ENCODE measurements at regions not wholly inside any gene's neighbourhood (a gene's known extent, or its start where the extent isn't known, plus 50 kb on each side); places are given as distances from the start of the nearest gene placed in this dataset.
"Not testable (repeated sequence)": the region's sequence is repeated elsewhere in the genome, so short reads cannot be mapped to it uniquely, and the experiment has no call there.

DNA sequence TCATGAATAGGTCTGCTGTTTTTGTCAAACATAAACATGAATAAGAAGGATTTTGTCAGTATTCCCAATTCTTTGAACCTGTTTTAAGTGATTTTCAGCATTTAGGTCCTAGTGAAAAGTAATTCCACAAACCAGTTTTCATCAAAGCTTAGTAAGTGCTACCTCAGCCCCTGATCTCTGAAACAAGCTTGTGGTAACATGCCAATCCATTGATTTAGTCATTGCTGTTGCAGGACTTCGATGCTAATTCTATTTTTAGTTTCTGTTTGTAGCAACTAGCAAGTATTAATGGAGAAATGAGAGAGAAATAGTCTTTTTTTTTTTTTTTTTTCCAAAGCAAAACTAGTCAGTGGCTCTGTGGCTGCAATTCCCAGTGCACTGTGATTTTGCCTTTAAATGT lies 91.4 kb downstream of the JRKL start:
- no peak for DNase-seq (ENCODE audit: low read depth, low spot score)
- ChIA-PET CTCF (interaction anchor here (0.8 to 1.2 kb wide), 2 partner anchors 16 to 17 kb away, joined by 3 to 6 read pairs; no protein-coding TSS in a partner anchor), POLR2A (no interaction called here)
- H3K4me3 ChIP-seq (ENCODE audit: low read depth, low read length), result no peak overlapping the region
- TF ChIP-seq, protein P1, sequence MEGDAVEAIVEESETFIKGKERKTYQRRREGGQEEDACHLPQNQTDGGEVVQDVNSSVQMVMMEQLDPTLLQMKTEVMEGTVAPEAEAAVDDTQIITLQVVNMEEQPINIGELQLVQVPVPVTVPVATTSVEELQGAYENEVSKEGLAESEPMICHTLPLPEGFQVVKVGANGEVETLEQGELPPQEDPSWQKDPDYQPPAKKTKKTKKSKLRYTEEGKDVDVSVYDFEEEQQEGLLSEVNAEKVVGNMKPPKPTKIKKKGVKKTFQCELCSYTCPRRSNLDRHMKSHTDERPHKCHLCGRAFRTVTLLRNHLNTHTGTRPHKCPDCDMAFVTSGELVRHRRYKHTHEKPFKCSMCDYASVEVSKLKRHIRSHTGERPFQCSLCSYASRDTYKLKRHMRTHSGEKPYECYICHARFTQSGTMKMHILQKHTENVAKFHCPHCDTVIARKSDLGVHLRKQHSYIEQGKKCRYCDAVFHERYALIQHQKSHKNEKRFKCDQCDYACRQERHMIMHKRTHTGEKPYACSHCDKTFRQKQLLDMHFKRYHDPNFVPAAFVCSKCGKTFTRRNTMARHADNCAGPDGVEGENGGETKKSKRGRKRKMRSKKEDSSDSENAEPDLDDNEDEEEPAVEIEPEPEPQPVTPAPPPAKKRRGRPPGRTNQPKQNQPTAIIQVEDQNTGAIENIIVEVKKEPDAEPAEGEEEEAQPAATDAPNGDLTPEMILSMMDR (IDR thresholded peaks at IDR 0.05; ENCODE audit: insufficient read depth, low read length, missing control alignments), result no peak

DNA sequence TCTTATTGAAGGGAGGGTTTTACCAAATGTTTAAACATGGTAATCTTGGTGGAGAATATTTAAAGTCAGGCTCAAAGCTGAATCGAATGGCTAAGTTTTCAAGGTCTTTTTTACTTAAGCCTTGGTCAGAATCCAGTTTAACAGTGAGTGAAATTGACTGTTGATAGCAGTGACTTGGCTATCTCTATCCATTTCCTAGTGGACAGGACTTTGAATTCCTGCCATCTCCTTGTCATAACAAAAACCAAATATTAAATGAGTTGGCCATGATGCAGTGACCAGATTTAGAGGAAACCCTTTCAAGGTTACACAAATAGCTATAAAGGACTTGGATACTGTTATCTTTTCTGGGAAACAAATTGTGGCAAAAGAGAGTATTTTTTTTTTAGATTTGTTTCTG lies 92.0 kb downstream of the JRKL start:
- ChIA-PET POLR2A (no interaction called here), CTCF (interaction anchor here (1.2 kb wide), 1 partner anchor 18 kb away, joined by 6 read pairs; no protein-coding TSS in a partner anchor)
- DNase-seq (ENCODE audit: low read depth, low spot score), result no peak
- TF ChIP-seq, protein P1 (IDR thresholded peaks at IDR 0.05; ENCODE audit: insufficient read depth, low read length, missing control alignments), result no peak
- H3K4me3 ChIP-seq (ENCODE audit: low read depth, low read length), result no peak overlapping the region

DNA sequence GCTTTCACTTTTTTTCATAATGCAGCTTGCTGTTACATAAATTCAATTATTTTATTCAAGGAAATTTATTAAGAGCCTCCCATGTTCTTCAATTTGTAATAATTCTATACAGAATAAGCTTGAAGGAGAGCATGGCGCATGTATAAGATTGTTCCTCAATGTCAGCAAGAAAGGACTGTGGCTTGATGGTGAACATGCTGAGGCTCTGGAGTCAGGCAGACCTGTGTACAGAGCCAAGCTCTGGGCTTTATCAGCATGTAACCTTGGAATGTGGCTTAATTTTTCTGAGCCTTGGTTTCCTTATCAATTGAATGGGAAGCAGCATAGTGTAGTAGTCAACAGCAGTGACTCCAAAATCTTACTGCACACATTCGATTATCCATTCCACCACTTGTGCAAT lies 92.4 kb downstream of the JRKL start:
- no peak for DNase-seq (ENCODE audit: low read depth, low spot score)
- POLR2A ChIA-PET, result no interaction called here
- no peak overlapping the region for H3K4me3 ChIP-seq (ENCODE audit: low read depth, low read length)
- CTCF ChIA-PET, result interaction anchor here (1.2 kb wide), 1 partner anchor 18 kb away, joined by 6 read pairs; no protein-coding TSS in a partner anchor
- TF ChIP-seq, protein P1 (IDR thresholded peaks at IDR 0.05; ENCODE audit: insufficient read depth, low read length, missing control alignments), result no peak

DNA sequence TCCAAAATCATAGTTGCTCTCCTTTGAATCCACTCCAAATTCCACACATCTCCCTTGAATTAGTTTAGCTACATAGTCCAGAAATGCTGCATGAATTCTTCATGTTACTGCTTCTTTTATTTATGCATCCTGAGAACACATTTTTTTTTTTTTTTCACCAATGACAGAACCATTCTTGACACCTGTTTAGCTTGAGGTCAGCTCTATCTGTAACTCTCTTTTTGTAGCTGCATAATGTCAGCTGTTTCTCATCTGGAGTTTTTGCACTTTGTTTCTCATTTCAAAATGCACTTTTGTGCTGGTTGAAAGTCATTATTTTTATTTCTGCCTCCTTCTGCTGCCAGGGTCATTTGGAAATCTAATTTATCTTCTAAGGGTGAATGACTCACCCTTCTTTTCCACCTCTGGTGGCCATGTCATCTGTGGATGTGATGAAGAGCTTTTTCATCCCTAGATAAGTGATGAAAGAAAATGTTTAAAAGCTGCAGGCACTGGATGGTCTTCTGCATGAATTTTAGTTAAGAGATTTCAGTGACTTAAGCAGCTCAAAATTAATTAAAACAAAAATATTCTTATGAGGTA lies 93.7 kb downstream of the JRKL start:
- CTCF ChIA-PET, result interaction anchor here (1.1 kb wide), 1 partner anchor 19 kb away, joined by 7 read pairs; no protein-coding TSS in a partner anchor
- TF ChIP-seq, protein P1 (IDR thresholded peaks at IDR 0.05; ENCODE audit: insufficient read depth, low read length, missing control alignments), result no peak
- no peak for DNase-seq (ENCODE audit: low read depth, low spot score)
- H3K4me3 ChIP-seq (ENCODE audit: low read depth, low read length), result no peak overlapping the region
- POLR2A ChIA-PET, result no interaction called here

DNA sequence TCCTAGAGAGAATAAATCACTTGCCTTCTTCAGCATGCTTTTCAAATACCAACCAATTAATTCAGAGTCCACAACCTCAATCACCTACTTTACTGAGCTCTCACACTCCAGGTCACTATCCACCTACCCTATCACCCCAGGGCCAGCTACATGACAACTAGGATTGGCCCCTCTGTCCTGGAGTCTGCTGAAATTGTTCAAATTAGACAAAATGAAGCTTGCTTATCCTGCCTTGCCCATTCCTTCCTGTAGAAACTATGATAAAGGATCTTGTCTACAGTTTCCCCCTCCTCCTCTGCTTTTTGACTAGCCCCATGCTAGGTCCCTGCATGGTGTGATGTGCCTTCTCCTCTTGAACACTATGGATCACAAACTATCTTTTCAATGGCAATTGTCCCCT lies 94.5 kb downstream of the JRKL start:
- CTCF ChIA-PET, result no interaction called here
- no peak overlapping the region for H3K4me3 ChIP-seq (ENCODE audit: low read depth, low read length)
- POLR2A ChIA-PET, result no interaction called here
- no peak for DNase-seq (ENCODE audit: low read depth, low spot score)
- TF ChIP-seq, protein P1 (IDR thresholded peaks at IDR 0.05; ENCODE audit: insufficient read depth, low read length, missing control alignments), result no peak

DNA sequence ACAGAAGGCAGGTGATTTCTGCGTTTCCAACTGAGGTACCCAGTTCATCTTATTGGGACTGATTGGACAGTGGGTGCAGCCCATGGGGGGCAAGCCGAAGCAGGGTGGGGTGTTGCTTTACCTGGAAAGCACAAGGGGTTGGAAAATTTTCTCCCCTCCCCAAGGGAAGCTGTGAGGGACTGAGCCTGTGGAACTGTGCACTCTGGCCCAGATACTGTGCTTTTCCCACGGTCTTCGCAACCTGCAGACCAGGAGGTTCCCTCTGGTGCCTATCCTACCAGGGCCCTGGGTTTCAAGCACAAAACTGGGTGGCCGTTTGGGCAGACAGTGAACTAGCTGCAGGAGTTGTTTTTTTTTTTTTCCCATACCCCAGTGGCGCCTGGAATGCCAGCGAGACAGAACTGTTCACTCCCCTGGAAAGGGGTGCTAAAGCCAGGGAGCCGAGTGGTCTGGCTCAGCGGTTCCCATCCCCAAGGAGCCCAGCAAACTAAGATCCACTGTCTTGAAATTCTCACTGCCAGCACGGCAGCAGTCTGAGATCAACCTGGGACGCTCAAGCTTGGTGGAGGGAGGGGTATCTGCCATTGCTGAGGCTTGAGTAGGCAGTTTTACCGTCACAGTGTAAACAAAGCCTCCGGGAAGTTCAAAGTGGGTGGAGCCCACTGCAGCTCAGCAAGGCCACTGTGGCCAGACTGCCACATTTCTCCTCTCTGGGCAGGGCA lies 97.2 kb downstream of the JRKL start:
- TF ChIP-seq, protein P1 (IDR thresholded peaks at IDR 0.05; ENCODE audit: insufficient read depth, low read length, missing control alignments), result no peak
- CTCF ChIA-PET, result interaction anchor here (0.7 kb wide), 1 partner anchor 23 kb away, joined by 5 read pairs; no protein-coding TSS in a partner anchor
- DNase-seq (ENCODE audit: low read depth, low spot score), result no peak
- POLR2A ChIA-PET, result no interaction called here
- H3K4me3 ChIP-seq (ENCODE audit: low read depth, low read length), result no peak overlapping the region

DNA sequence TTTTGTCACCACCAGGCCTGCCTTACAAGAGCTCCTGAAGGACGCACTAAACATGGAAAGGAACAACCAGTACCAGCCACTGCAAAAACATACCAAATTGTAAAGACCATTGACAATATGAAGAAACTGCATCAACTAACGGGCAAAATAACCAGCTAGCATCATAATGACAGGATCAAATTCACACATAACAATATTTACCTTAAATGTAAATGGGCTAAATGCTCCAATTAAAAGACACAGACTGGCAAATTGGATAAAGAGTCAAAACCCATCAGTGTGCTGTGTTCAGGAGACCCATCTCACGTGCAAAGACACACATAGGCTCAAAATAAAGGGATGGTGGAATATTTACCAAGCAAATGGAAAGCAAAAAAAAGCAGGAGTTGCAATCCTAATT lies 99.1 kb downstream of the JRKL start:
- POLR2A ChIA-PET; DNase-seq (ENCODE audit: low read depth, low spot score); CTCF ChIA-PET; H3K4me3 ChIP-seq (ENCODE audit: low read depth, low read length): not testable (repeated sequence)
